HG03196 (cell line): ENCODE measurements at regions not wholly inside any gene's neighbourhood (a gene's known extent, or its start where the extent isn't known, plus 50 kb on each side); places are given as distances from the start of the nearest gene placed in this dataset.
"Not testable (repeated sequence)": the region's sequence is repeated elsewhere in the genome, so short reads cannot be mapped to it uniquely, and the experiment has no call there.

ENCODE experiments used
- ATAC-seq: cut with Tn5 transposase; IDR thresholded peaks from one replicate; pipeline ENCODE4 v1.9.1; 2021; ENCODE audit not compliant: unreplicated experiment

DNA sequence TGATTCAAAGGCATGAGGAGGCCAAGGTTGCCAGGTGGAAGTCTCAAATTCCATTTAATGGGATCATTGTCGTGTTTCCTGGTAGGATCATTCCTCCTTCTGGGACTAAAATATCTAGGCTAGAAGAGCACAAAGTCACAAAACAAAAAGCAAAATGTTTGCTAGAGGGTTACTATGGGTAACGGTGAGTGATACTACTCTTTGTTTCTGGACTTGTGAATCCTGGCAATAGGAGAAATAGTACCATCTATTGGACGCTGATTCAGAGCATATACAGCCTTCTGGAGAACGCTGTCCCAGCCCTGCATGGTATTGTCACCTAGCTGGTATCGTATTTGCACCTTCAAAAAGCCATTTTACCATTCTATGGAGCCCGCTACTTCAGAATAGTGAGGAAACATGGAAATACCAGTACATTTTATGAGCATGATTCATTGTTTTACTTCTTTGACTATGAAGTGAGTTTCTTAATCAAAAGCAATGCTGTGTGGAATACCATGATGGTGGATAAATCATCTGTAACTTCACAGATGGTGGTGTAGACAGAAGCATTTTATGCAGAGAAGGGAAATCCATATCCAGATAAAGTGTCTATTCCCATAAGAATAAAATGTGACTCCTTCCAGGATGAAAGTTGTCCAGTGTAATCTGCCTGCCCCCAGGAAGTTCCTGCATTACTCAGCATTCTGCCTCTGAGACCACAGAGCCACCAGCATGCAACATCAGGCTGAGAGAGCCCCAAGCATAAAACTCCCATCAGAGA, 361.0 kb downstream of the ETV1 start:
- ATAC-seq = no peak

DNA sequence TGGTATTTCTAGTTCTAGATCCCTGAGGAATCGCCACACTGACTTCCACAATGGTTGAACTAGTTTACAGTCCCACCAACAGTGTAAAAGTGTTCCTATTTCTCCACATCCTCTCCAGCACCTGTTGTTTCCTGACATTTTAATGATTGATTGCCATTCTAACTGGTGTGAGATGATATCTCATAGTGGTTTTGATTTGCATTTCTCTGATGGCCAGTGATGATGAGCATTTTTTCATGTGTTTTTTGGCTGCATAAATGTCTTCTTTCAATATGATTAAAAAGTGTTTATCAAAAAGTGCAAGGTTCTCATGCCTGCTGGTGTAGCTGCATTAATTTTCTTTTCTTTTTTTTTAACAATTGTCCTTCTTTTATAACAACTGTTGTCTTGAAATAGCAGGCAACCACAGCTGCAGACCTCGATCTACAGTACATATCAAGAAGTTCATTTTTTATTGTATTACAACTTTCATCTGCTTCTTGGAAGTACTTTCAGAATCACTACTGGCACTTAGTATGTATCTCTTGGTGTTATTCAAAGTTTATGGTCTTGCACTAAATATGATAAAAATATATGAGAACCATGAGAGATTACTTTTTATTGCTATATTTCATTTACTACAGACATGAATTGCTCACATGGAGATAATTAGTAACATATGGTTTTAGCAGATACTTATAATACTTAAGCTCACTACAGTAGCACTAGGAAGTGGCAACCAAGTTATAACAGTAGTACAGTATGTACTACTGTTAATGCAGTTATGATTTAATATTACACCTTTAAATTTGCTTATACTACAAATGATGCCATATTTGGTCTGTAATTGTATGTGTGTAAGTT, 358.0 kb downstream of the ETV1 start:
- not testable (repeated sequence) for ATAC-seq

DNA sequence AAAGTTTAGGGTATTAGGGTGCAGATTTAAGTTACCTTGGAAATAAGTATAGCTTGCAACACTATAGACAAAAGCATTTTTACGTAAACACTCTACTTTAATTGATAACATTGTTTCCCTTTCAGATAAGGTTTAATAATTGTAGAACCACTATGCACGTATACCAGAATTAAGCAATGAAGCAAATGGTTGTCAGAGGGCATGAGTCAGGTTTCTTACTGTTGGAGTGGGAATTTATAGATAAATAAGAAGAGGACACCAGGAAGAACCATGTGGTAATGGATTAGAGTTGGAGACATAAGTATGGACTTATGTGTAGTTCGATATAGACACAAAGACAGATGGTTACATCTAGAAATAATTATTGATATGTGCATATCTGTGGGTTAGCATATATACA, 355.6 kb downstream of the ETV1 start:
- ATAC-seq = no peak

DNA sequence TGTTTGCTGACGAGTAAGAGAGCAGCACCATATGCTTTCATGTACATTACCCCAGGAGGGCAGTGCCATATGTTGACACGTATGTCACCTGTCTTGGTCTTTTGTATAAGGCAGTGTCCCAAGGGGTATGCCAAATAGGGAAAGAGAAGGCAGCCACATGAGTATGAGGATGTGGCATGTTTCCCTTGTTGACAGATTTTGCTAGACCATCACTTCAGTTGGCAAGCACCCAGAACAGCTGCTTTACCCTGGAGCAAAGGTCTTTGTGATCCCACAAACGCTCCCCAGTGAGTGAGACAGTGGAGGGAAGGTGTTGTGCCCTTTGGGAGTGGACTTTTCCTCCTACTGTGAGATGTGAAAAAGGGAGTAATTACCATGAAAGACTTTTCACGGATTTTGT, 350.1 kb downstream of the ETV1 start:
- no peak for ATAC-seq

DNA sequence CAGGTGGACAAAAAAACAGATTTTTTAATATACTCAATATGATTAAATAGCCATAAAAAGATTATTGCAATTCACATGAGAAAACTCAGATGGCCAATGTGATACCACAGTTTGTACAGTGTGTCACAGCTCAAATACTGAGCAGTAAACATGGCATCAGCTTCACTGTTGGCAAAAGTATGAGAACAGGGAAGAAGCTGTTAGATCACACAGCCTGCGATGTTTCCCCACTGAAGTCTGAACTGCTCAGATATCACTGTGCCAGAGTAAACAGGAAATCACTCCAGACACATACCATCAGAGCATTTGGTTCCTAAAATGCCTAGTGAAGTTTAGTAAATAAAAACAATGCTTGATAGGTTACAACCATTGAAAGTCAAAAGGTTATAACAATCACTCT, 347.8 kb downstream of the ETV1 start:
- ATAC-seq = no peak

DNA sequence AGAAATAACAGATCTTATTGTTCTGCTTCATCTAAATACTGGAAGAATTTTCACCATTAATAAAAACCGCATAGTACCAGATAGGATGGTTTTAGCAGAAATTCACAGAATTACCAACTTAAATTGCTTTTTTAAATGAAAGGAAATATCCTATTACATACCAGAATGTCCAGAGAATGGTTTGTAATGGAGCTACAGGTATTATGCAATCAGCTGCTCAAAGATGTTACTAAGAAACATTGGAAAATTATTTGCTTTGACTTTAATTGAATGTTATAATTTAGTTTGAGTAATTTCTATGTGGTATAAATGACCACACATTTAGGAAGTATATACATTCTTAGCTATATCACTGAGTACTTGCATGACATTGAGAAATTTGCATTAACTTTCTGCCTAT, 338.3 kb downstream of the ETV1 start:
- no peak for ATAC-seq

DNA sequence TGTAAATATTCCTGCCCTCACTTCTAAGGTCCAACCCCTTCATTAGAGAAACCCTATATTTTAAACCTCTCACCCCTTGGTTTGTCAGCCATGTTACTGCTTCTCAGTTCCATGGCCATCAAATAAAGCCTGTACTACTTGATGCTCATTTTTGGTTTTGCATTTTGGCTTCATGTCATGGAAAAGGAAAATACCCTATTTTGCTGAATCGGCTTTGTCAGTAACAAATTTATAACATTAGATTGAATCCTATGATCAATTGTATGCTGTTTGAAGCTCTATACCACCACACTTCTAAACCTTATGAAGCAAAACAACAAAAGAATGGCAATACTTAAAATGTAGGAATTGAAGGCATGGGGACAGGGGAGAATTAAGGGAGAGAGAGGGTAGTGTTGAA, 333.1 kb downstream of the ETV1 start:
- no peak for ATAC-seq

DNA sequence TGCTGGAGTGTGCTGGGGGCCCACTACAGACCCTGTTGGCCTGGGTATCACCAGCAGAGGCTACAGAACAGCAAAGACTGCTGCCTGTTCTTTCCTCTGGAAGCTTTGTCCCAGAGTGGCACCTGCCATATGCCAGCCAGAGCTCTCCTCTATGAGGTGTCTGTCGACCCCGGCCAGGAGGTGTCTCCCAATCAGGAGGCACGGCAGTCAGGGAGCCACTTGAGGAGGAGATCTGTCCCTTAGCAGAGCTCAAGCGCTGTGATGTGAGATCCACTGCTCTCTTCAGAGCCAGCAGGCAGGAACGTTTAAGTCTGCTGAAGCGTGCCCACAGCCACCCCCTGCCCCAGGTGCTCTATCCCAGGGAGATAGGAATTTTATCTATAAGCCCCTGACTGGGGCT, 316.2 kb downstream of the ETV1 start:
- ATAC-seq = no peak

DNA sequence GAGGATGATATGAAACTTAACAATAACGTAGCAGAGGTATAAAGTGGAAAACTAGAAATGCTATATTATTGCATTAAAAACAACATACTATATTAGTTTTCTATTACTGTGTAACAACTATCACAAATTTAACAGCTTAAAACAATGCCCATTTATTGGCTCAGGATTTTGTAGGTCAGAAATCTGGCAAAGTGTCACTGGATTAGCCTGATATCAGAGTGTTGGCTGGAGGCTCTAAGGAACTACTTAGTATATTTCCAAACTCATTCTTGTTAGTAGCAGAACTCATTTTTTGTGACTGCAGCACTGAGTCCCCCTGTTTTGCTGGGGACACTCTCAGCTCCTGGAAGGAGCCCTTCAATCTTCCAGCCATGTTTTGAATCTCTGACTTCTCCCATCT, 306.8 kb downstream of the ETV1 start:
- ATAC-seq = no peak

DNA sequence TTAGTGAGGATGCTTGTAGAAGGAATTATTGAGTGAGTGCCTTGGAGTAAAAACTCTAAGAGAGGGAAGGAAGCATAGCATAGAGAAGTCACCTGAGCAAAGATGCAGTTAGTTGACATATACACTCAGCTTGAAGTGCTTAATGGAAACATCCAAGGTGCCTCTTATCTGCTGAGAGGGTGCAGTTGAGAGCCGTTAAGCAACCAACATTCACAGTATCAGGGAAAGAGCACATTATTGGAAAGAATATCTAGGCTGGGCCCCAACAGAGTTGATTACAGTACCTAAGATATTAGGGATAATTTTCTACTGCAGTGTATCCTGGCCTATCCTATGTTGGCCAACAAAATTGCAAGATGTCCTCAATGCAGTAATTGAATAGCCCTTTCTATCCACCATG, 302.0 kb downstream of the ETV1 start:
- no peak for ATAC-seq

DNA sequence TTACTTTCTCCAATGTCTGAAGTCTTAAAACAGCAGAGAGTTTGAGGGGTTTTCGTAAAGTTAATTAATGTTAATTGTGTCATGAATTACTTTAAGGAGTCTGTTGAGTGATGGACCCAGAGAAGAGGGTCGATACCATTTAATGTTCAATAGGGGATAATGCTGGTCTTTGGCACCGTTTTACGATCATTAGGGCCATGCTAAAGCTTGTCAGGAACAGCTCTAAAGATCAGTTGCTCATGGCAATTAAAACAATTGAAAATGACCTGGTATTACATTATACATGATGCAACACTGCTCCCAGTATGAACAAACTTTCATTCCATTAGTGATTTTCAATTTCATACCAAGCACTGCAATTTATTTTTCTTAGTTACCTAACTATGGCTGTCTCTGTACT, 296.9 kb downstream of the ETV1 start:
- no peak for ATAC-seq

DNA sequence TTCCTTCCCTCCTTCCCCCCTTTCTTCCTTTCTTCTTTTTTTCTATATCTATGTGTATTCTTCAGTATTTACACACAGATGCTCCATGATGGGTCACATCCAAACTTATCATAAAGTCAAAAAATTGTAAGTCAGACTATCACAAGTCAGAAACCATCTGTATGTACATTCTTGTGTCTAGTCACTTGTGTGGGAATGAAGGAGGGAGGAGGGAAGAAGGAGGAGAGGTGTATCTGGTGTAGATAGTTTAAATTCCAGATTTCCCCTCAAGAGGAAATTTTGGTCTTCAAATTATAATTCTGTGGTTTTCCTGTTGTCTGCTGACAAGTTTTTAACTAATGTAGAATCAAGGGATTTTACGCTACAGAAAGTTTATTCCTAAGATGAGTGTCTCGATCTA, 287.2 kb downstream of the ETV1 start:
- ATAC-seq = no peak

DNA sequence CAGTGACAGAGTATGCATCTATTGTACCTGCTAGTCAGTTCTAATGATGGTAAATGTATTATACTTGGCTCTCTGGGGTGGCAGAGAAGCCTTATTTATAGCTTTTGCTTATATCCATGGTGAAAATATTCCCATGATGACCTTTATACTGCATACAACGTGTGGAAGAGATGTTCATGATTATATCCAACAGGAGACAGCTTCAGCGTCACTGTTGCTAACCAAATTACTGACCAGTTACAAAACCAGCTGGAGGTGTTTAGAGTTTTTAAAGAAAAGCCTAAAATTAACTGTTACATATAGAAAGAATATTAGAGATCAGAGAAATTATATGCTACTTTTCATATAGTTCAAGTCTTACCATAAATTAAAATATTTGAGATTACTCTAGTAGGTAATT, 280.8 kb downstream of the ETV1 start:
- ATAC-seq = no peak

DNA sequence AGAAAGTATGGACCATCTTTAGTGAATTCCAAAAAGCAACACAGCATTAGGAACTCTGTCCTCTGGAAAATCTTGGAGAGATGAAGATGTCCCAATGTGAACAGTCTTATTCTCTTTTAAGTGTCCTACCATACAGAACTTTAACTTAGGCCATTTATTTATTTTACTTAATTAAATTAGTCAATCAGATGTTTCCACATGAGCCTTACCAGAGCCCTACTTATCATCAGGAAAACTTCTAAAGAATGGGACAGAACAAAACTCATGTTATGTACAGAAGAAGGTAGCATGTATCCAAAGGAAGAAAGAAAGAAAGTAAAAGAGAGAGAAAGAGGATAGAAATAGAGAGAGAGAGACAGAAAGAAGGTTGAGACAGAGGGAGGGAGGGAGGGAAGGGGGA, 276.4 kb downstream of the ETV1 start:
- ATAC-seq = no peak

DNA sequence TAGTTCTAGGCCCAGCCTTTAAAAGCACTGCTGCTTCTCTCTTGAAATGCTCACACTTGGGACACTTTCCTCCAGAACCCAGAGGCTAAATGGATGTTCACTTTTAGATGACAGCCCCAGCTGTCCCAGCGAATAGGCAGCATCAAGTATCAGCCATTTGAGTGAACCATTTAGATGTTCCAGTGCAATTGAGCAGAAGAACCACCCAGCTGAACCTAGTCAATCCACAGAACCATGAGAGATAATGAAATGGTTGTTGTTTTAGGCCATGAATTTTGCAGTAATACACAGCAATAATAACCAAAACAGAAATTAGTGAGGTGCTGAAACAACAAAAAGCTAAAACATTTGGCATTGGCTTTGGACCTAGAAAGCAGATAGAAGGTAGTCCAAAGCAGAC, 273.9 kb downstream of the ETV1 start:
- ATAC-seq = no peak

DNA sequence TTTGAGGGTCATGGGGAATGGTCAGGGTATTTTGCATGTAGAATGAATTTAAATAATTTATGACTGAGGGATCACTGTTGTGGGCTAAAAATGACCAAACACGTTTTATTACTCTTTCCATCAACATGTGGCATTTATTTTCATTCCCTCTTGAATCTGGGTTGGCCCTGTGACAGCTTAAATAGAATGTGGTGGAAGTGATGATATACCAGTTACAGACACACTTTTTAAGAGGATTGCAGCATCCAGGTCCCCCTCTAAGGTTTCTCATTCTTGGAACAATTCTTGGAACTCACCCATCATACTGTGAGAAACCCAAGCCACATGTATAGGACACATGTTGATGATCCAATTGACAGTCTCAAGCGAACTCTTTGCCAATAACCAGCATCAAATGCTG, 272.4 kb downstream of the ETV1 start:
- no peak for ATAC-seq

DNA sequence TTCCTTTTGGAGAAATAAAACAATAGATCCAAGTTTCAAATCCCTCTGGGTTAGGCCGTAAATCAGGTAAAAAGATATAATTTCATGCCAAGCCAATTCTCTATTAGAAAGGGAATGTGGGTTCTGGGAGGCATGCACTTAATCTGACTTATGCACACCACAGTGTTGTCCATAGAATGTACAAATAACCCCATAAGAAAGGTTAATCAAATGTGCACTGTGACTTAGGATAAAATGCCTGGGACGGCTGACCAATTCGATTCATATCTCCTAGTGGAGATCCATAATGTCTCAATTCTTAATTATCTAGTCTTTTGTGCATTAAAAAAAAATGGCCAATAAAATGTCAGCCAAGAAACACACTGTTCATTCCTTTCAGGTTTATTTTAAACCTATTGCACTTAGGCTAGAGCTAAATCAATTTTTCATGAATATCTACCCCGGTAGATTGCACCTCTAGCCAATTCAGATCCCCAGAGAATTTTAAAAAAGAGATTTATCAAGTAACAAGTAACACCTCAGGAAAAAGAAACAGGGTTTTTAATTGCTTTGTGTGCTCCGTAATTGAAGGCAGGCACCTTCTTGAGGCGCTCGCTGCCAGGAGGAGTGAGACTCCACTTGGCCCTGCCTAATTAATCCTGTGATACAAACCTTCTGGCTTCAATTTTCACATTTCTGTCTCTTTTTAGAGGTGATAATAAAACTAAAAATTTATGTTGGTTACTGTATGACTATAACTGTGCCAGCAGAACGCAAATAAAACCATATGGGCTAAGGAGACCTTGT, 265.1 kb downstream of the ETV1 start:
- no peak for ATAC-seq

DNA sequence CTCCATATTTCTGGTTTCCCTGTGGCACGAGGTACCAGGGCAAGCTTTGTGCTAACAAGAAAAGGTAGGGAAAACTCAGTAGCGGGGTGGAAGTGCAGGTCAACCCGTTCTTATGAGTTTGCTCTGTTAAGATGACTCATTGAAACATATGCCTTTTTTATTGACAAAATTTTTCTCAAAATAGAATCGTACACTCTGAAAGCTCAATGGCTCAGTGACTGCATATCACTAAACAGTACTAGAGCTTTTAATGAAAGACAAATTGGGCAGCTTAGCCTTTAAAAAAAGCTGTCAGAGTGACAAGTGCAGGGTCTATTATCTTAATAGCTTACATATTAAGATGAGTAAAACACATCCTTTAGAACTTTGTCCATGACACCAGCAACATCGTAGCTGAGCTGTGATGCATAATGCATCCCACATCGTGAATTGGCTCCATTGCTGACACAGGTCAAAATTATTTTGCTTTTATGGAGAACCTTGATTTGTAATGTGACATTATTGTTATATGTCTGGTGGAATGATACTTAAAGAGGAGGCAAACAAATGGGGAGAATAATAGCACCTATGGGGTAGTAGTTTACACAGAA, 264.4 kb downstream of the ETV1 start:
- no peak for ATAC-seq

DNA sequence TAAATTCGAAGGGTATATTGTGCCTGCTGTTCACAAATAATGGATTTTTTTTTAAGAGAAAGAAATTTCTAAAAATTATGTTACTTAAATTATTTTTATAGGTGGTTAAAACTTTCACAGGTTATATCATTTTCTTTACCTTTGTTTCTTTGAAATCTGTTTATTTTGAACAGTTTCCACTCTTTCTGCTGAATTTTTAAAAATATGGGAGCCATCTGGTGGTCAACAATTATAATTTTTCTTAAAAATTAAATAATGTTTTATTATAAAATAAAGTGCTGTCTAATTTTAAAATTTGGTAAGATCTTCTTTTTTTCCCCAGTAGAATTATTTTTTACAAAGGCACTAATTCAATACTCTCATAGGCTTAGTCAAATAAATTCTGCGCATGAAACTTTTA, 263.9 kb downstream of the ETV1 start:
- ATAC-seq = no peak

DNA sequence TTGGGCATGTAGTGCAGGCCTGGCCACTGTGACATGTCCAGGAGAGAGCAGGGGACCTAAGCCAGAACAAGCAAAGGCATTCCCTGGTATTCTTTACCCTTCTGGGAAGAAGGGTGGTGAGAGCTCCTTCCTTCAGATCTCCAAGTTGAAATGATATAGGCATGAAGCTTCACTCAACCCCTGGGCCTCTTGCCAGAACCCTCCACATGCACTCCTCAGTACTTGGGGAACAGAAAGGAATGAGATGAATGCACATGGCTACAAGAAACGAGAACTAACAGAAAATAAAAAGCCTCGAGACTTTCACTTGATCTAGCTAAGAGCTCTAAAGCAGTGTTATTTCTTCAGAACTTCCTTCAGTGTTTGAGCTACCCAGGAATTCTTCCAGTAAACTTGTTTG, 262.2 kb downstream of the ETV1 start:
- ATAC-seq = no peak

DNA sequence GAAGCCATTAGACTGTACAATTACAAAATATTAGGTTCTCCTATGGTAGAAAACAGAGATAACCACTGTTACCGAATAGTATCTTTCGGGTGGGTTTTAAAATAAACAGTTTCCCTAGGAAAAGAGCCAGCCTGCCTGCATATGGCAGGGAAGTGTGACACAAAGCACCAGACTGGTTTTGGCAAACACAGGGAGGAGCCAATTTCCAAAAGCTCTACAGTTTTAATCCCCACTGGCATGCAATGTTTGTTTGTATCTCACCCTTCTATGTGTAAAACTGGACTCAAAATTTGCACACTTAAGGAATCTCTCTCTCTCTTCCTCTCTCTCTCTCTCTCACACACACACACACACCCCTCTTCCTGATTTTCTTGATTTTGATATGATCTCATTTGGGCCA, 261.7 kb downstream of the ETV1 start:
- no peak for ATAC-seq
